ENCODE measurements at regions not wholly inside any gene's neighbourhood (a gene's known extent, or its start where the extent isn't known, plus 50 kb on each side); places are given as distances from the start of the nearest gene placed in this dataset.

- no peak for DNase-seq (ENCODE audit: low read depth in 3 of 3)
These were observed 456.0 kb upstream of the SPANXN1 start for GRCh38 chrX:144791298-144791697.

- DNase-seq (ENCODE audit: low read depth in 3 of 3), result no peak
These were observed 448.3 kb upstream of the SPANXN1 start for GRCh38 chrX:144798972-144799371.

GRCh38 chrX:144801786-144802185, 445.5 kb upstream of the SPANXN1 start:
- no peak for DNase-seq (ENCODE audit: low read depth in 3 of 3)

GRCh38 chrX:144809025-144809424, 438.3 kb upstream of the SPANXN1 start:
- DNase-seq (ENCODE audit: low read depth in 3 of 3), result no peak

- no peak for DNase-seq (ENCODE audit: low read depth in 3 of 3)
These were observed 436.8 kb upstream of the SPANXN1 start for GRCh38 chrX:144810539-144810938.

- no peak for DNase-seq (ENCODE audit: low read depth in 3 of 3)
These were observed 427.9 kb upstream of the SPANXN1 start for GRCh38 chrX:144819406-144819805.

GRCh38 chrX:144840616-144841015, 406.7 kb upstream of the SPANXN1 start:
- no peak for DNase-seq (ENCODE audit: low read depth in 3 of 3)

GRCh38 chrX:144849141-144849540, 398.2 kb upstream of the SPANXN1 start:
- DNase-seq (ENCODE audit: low read depth in 3 of 3), result no peak

GRCh38 chrX:144896323-144896722, 351.0 kb upstream of the SPANXN1 start:
- DNase-seq (ENCODE audit: low read depth in 3 of 3), result no peak

GRCh38 chrX:144901521-144901920, 345.8 kb upstream of the SPANXN1 start:
- no peak for DNase-seq (ENCODE audit: low read depth in 3 of 3)

GRCh38 chrX:144916785-144917184, 330.5 kb upstream of the SPANXN1 start:
- DNase-seq (ENCODE audit: low read depth in 3 of 3), result no peak

- no peak for DNase-seq (ENCODE audit: low read depth in 3 of 3)
These were observed 328.4 kb upstream of the SPANXN1 start for GRCh38 chrX:144918936-144919335.

- no peak for DNase-seq (ENCODE audit: low read depth in 3 of 3)
These were observed 300.6 kb upstream of the SPANXN1 start for GRCh38 chrX:144946666-144947065.

Measured in stimulated activated CD4-positive, alpha-beta T cell treated with anti-CD3 and anti-CD28 coated beads, TNF-alpha, amount 100 ng/mL, for 48 hours (primary cell).